PC-3 (cell line): ENCODE measurements at regions not wholly inside any gene's neighbourhood (a gene's known extent, or its start where the extent isn't known, plus 50 kb on each side); places are given as distances from the start of the nearest gene placed in this dataset.

Experiments
- ATAC-seq: fragments of 200-7000 bp; cut with Tn5 transposase; 2 replicates; pipeline ENCODE4 v1.9.1; 2020; ENCODE audit warnings: mild to moderate bottlenecking, moderate library complexity
- BruUV-seq: library from RNA; stranded (reverse); fragments of 400-500 nt; replicated peaks from 2 replicates; lab custom pipeline; 2021; lab: Mats Ljungman, UMichigan
- CTCF ChIA-PET: fragments of 300-600 bp; sonication (Branson Sonifier 250); formaldehyde crosslinking; loops from one replicate; lab custom pipeline; 2022; ENCODE audit warnings: antibody characterized with exemption; lab: Charles Lee
- POLR2A ChIA-PET: fragments of 300-600 bp; sonication (Branson Sonifier 250); formaldehyde crosslinking; loops from one replicate; lab custom pipeline; 2022; ENCODE audit warnings: antibody characterized with exemption; ENCODE audit not compliant: unreplicated experiment; lab: Charles Lee
- DNase-seq: peaks from one replicate; pipeline ENCODE4 v3.0.0-alpha.2; 2015
- H2AFZ ChIP-seq: fragments of 300-600 bp; sonication (generic); 2 replicates; pipeline ENCODE4 v1.6.0; 2016; ENCODE audit warnings: antibody characterized with exemption, low read length
- H3F3A ChIP-seq: fragments of 300-600 bp; sonication (generic); one replicate; pipeline ENCODE4 v1.6.0; 2017; ENCODE audit warnings: antibody characterized with exemption, low read length, control low read depth, mild to moderate bottlenecking; ENCODE audit not compliant: unreplicated experiment
- H3K27ac ChIP-seq: fragments of 300-600 bp; sonication (generic); 2 replicates; pipeline ENCODE4 v1.5.1; 2016; ENCODE audit warnings: mild to moderate bottlenecking, low read length
- H3K27me3 ChIP-seq: fragments of 300-600 bp; sonication (generic); 2 replicates; pipeline ENCODE4 v1.6.1; 2016; ENCODE audit warnings: low read length, mixed read lengths
- H3K36me3 ChIP-seq: fragments of 300-600 bp; sonication (generic); 2 replicates; pipeline ENCODE4 v1.6.1; 2016; ENCODE audit warnings: low read depth, mixed run types, low read length, mixed read lengths
- H3K4me1 ChIP-seq: fragments of 300-600 bp; sonication (generic); 2 replicates; pipeline ENCODE4 v1.5.1; 2016; ENCODE audit warnings: low read length; ENCODE audit not compliant: insufficient read depth
- H3K4me2 ChIP-seq: fragments of 300-600 bp; sonication (generic); 2 replicates; pipeline ENCODE4 v1.6.0; 2016; ENCODE audit warnings: low read length
- H3K4me3 ChIP-seq: fragments of 300-600 bp; sonication (generic); 2 replicates; pipeline ENCODE4 v1.5.1; 2016; ENCODE audit warnings: mild to moderate bottlenecking, low read length, mixed read lengths
- H3K79me2 ChIP-seq: fragments of 300-600 bp; sonication (generic); 2 replicates; pipeline ENCODE4 v1.6.1; 2017; ENCODE audit warnings: low read length, mixed read lengths
- H3K9ac ChIP-seq: fragments of 300-600 bp; sonication (generic); 2 replicates; pipeline ENCODE4 v1.6.0; 2016; ENCODE audit warnings: mild to moderate bottlenecking, low read length
- H3K9me2 ChIP-seq: fragments of 300-600 bp; sonication (generic); replicated peaks from 2 replicates; pipeline ENCODE4 v1.6.1; 2016; ENCODE audit warnings: mixed run types, low read length, mixed read lengths
- H3K9me3 ChIP-seq: fragments of 300-600 bp; sonication (generic); 2 replicates; pipeline ENCODE4 v1.6.1; 2016; ENCODE audit warnings: low read length, mixed read lengths
- H4K20me1 ChIP-seq: fragments of 300-600 bp; sonication (generic); 2 replicates; pipeline ENCODE4 v1.6.1; 2016; ENCODE audit warnings: low read length, mixed read lengths
- EZH2 ChIP-seq: fragments of 300-600 bp; sonication (generic); IDR thresholded peaks from one replicate; pipeline ENCODE4 v1.6.1; 2017; ENCODE audit warnings: antibody characterized with exemption, mild to moderate bottlenecking, low read length; ENCODE audit not compliant: unreplicated experiment
- EZH2phosphoT487 ChIP-seq: fragments of 300-600 bp; sonication (generic); IDR thresholded peaks from 2 replicates; pipeline ENCODE4 v1.6.1; 2018; ENCODE audit warnings: mild to moderate bottlenecking, antibody characterized with exemption, low read length, borderline replicate concordance
- intact Hi-C: fragments of 100-400 bp; cut with micrococcal nuclease; formaldehyde crosslinking; loops from 2 replicates; pipeline ENCODE4 v1.9.0; 2023
- TF ChIP-seq, protein P1 (sequence below): fragments of 300-600 bp; sonication (generic); conservative IDR thresholded peaks from 2 replicates; pipeline ENCODE4 v1.5.1; 2017; ENCODE audit warnings: antibody characterized with exemption, low read depth, mild to moderate bottlenecking, low read length

DNA sequence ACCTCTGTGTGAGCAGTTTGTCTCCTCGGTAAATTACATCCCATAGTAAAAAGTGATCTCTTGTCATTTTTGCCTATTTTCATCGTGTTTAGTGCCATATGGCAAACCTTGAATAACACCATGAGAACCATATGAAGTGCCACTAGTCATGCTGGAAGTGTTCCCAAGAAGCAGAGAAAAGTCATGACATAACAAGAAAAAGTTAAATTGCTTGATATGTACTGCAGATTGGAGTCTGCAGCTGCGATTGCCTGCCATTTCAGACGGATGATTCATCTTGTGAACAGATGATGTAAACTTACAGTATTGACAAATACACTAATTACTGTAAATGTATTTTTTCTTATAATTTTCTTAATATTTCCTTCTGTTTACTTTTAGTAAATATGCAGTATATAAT, 846.7 kb downstream of the BCL11A start:
- CTCF ChIA-PET: no interaction called here
- TF ChIP-seq EZH2phosphoT487 (no peak), EZH2 (no peak)
- TF ChIP-seq, protein P1, sequence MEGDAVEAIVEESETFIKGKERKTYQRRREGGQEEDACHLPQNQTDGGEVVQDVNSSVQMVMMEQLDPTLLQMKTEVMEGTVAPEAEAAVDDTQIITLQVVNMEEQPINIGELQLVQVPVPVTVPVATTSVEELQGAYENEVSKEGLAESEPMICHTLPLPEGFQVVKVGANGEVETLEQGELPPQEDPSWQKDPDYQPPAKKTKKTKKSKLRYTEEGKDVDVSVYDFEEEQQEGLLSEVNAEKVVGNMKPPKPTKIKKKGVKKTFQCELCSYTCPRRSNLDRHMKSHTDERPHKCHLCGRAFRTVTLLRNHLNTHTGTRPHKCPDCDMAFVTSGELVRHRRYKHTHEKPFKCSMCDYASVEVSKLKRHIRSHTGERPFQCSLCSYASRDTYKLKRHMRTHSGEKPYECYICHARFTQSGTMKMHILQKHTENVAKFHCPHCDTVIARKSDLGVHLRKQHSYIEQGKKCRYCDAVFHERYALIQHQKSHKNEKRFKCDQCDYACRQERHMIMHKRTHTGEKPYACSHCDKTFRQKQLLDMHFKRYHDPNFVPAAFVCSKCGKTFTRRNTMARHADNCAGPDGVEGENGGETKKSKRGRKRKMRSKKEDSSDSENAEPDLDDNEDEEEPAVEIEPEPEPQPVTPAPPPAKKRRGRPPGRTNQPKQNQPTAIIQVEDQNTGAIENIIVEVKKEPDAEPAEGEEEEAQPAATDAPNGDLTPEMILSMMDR: no peak
- DNase-seq: no peak

DNA sequence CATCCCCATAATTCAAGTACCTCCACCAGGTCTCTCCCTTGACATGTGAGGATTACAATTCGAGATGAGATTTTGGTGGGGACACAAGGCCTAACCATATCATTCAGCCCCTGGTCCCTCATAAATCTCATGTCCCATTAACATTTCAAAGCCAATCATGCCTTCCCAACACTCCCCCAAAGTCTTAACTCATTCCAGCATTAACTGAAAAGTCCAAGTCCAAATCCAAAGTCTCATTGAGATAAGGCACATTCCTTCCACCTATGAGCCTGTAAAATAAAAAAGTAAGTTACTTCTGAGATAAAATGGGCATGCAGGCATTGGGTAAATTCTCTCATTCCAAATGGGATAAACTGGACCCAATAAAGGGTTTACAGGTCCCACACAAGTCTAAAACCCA, 849.7 kb downstream of the BCL11A start:
- Histone ChIP-seq H3K9me2 (no peaks in the 10 kb centered on the region), H3K27ac (no peak overlapping the region), H3K36me3 (no peaks in the 10 kb centered on the region), H4K20me1 (no peaks in the 10 kb centered on the region), H3K4me1 (no peaks in the 10 kb centered on the region), H3K27me3 (no peaks in the 10 kb centered on the region), H3K79me2 (no peaks in the 10 kb centered on the region), H3K4me2 (no peak overlapping the region), H2AFZ (no peak overlapping the region), H3K4me3 (no peak overlapping the region), H3K9ac (no peak overlapping the region), H3K9me3 (no peaks in the 10 kb centered on the region; the same call in 1 of the 2 replicates), H3F3A (no peaks in the 10 kb centered on the region)
- ATAC-seq: no peak
- ChIA-PET CTCF (no interaction called here), POLR2A (no interaction called here)
- TF ChIP-seq, protein P1: no peak
- TF ChIP-seq EZH2 (no peak), EZH2phosphoT487 (no peak)
- intact Hi-C loops: no loop called here
- no TSS peak for BruUV-seq
- DNase-seq: no peak

More for the DNA sequence above, 846.7 kb downstream of the BCL11A start:
- Histone ChIP-seq H3K9ac (no peak overlapping the region), H4K20me1 (no peaks in the 10 kb centered on the region), H3K79me2 (no peaks in the 10 kb centered on the region), H3K36me3 (no peaks in the 10 kb centered on the region), H2AFZ (no peak overlapping the region), H3K4me1 (no peaks in the 10 kb centered on the region), H3K9me3 (no peaks in the 10 kb centered on the region), H3F3A (no peaks in the 10 kb centered on the region), H3K27ac (no peak overlapping the region), H3K4me3 (no peak overlapping the region), H3K9me2 (no peaks in the 10 kb centered on the region), H3K4me2 (no peak overlapping the region), H3K27me3 (no peaks in the 10 kb centered on the region)
- no peak for ATAC-seq
- POLR2A ChIA-PET: no interaction called here
- intact Hi-C loops: no loop called here
- no TSS peak for BruUV-seq

DNA sequence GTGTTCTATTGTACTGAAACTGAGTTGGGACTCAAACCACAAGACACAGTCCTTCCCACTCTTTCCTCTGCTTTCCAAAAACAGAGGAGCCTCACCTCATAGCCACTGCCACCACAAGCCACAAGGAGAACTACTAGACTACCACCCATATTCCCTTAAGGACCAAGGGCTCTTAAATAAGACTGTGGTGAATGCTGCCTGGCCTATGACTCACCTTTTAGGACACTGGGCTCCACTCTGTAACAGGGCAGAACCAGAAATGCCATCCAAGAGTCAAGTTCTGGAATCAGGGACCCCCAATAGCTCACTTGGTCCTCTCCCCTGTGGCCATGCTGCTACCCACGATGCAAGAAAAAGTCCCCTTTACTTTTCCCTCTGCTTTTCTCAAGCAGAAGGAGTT, 851.4 kb downstream of the BCL11A start:
- ATAC-seq: no peak

More for the DNA sequence above, 851.4 kb downstream of the BCL11A start:
- Histone ChIP-seq H2AFZ (no peak overlapping the region), H3K27ac (no peak overlapping the region), H3K4me1 (no peaks in the 10 kb centered on the region), H3K4me2 (no peak overlapping the region), H3K9me3 (no peaks in the 10 kb centered on the region; the same call in 1 of the 2 replicates), H3K4me3 (no peak overlapping the region), H3F3A (no peaks in the 10 kb centered on the region), H3K79me2 (no peaks in the 10 kb centered on the region), H3K9ac (no peak overlapping the region), H3K27me3 (no peaks in the 10 kb centered on the region), H3K36me3 (no peaks in the 10 kb centered on the region), H4K20me1 (no peaks in the 10 kb centered on the region), H3K9me2 (no peaks in the 10 kb centered on the region)
- intact Hi-C loops: no loop called here
- TF ChIP-seq EZH2: no peak
- no peak for TF ChIP-seq EZH2phosphoT487
- POLR2A ChIA-PET: no interaction called here
- CTCF ChIA-PET: no interaction called here
- no TSS peak for BruUV-seq
- no peak for DNase-seq
